Neural crest cell (in vitro differentiated cells): ENCODE measurements at regions not wholly inside any gene's neighbourhood (a gene's known extent, or its start where the extent isn't known, plus 50 kb on each side); places are given as distances from the start of the nearest gene placed in this dataset.

Experiments
- DNase-seq: peaks from one replicate; pipeline ENCODE4 v3.0.0; 2021; ENCODE audit warnings: low read depth, mixed read lengths, low spot score
- H3K27ac Mint-ChIP-seq: one replicate; pipeline ENCODE4 v1.8.0; 2021; ENCODE audit warnings: mild to moderate bottlenecking, mixed read lengths; ENCODE audit not compliant: unreplicated experiment
- H3K27me3 Mint-ChIP-seq: 2 replicates; pipeline ENCODE4 v1.8.0; 2021; ENCODE audit warnings: low read depth, mild to moderate bottlenecking, mixed read lengths
- H3K36me3 Mint-ChIP-seq: 2 replicates; pipeline ENCODE4 v1.8.0; 2021; ENCODE audit warnings: low read depth, mild to moderate bottlenecking, mixed read lengths
- H3K4me1 Mint-ChIP-seq: 2 replicates; pipeline ENCODE4 v1.8.0; 2021; ENCODE audit warnings: mixed read lengths
- H3K4me3 Mint-ChIP-seq: one replicate; pipeline ENCODE4 v1.8.0; 2021; ENCODE audit warnings: mild to moderate bottlenecking, mixed read lengths
- H3K9me3 Mint-ChIP-seq: 2 replicates; pipeline ENCODE4 v1.8.0; 2021; ENCODE audit warnings: mixed read lengths
- TF ChIP-seq, protein P1 (sequence below): fragments of 200-600 bp; sonication (generic); conservative IDR thresholded peaks from 2 replicates; pipeline ENCODE4 v1.5.0; 2021; ENCODE audit warnings: antibody characterized with exemption, mild to moderate bottlenecking

DNA sequence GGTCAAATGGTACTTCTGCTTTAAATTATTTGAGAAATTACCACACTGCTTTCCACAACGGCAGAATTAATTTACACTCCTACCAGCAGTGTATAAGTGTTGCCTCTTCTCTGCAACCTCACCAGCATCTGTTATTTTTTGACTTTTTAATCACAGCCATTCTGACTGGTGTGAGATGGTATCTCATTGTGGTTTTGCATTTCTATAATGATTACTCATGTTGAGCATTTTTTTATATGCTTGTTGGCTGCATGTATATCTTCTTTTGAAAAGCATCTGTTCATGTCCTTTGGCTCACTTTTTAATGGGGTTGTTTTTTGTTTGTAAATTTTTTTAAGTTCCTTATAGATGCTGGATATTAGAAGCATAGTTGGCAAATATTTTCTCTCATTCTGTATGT lies 446.7 kb downstream of the PMP22 start:
- no peak for DNase-seq
- no peaks in the 10 kb centered on the region for H3K27me3 Mint-ChIP-seq
- H3K4me1 Mint-ChIP-seq: peaks cover 12% of the 10 kb centered on the region
- TF ChIP-seq, protein P1, sequence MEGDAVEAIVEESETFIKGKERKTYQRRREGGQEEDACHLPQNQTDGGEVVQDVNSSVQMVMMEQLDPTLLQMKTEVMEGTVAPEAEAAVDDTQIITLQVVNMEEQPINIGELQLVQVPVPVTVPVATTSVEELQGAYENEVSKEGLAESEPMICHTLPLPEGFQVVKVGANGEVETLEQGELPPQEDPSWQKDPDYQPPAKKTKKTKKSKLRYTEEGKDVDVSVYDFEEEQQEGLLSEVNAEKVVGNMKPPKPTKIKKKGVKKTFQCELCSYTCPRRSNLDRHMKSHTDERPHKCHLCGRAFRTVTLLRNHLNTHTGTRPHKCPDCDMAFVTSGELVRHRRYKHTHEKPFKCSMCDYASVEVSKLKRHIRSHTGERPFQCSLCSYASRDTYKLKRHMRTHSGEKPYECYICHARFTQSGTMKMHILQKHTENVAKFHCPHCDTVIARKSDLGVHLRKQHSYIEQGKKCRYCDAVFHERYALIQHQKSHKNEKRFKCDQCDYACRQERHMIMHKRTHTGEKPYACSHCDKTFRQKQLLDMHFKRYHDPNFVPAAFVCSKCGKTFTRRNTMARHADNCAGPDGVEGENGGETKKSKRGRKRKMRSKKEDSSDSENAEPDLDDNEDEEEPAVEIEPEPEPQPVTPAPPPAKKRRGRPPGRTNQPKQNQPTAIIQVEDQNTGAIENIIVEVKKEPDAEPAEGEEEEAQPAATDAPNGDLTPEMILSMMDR: no peak
- H3K9me3 Mint-ChIP-seq: peaks cover 25% of the 10 kb centered on the region
- H3K36me3 Mint-ChIP-seq: peaks cover 18% of the 10 kb centered on the region
- H3K27ac Mint-ChIP-seq: no peak overlapping the region
- no peak overlapping the region for H3K4me3 Mint-ChIP-seq

DNA sequence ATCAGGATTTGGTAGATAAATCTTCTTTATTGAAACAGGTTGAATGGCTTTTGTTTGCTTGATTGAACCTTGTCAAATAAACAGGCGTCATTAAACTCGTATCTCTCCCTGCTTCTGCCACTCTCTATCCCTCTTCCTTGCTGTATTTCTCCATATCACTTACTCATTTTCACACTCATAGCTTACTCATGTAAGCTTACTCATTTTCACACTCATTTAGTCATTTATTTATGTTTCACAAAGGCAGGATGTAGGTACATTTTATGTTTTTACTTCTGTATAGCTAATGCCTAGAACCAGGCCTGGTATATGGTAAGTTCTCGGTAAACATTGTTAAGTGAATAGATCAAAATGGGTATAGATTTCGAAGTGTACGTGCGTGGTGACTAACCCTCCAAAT lies 450.0 kb downstream of the PMP22 start:
- Mint-ChIP-seq H3K36me3 (peaks cover 26% of the 10 kb centered on the region), H3K27me3 (no peaks in the 10 kb centered on the region), H3K4me1 (peaks cover 12% of the 10 kb centered on the region), H3K27ac (no peak overlapping the region), H3K9me3 (peaks cover 29% of the 10 kb centered on the region), H3K4me3 (no peak overlapping the region)
- TF ChIP-seq, protein P1: no peak
- no peak for DNase-seq

DNA sequence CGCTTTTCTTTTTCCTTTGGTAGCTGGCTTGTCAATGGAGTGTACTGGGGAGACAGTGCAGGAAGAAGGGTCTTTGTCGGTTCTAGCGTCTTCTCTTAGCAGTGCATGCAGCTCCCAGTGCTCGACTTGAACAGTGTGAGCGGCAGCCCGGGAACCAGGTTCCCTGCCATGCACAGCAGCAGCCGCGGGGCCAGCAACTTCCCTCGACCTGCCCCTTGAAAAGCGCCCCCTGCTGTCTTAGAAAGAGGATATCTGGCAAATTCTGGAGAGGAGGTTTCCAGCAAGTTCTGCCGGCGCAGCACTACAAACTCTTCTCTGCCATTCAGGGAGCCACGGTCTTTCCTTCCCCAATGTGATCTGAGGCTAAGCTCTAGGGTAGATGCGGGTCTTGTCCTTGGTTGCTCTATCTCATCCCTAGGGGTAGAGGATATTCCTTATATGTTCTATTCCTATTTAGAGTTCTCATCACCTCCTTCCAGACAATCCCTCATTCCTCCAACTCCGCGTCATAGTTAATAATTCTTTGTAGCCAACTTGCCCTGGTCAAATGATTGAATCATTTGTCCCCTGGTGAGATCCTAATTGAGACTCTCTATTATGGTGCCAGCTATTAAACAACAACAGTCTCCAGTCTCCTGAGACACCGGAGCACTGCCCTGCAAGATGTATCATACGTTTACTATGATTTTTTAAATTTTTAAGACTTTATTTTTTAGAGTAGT lies 451.3 kb downstream of the PMP22 start:
- peaks cover 18% of the 10 kb centered on the region for H3K36me3 Mint-ChIP-seq
- no peak overlapping the region for H3K27ac Mint-ChIP-seq
- no peaks in the 10 kb centered on the region for H3K27me3 Mint-ChIP-seq
- TF ChIP-seq, protein P1: peak; percentile 57
- peaks cover 12% of the 10 kb centered on the region for H3K4me1 Mint-ChIP-seq
- no peak for DNase-seq
- peaks cover 22% of the 10 kb centered on the region for H3K9me3 Mint-ChIP-seq
- H3K4me3 Mint-ChIP-seq: no peak overlapping the region

DNA sequence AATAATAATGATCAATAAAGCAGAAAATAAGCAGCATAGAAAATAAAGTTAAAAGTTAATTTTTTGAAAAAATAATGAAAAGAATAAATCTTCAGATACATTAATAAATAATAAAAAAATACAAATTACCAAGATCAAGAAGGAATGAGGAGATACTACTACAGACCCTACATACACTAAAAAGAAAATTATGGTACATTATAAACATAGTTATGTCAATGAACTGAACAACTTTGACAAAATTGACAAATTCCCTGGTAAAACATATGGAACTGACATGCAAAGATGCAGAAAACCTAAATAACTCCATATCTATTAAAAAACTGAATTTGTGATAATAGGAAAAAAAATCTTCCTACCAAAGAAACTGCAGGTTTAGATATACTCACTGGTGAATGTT lies 456.7 kb downstream of the PMP22 start:
- H3K27ac Mint-ChIP-seq: no peak overlapping the region
- no peak for DNase-seq
- peaks cover 20% of the 10 kb centered on the region for H3K9me3 Mint-ChIP-seq
- no peaks in the 10 kb centered on the region for H3K27me3 Mint-ChIP-seq
- H3K4me3 Mint-ChIP-seq: no peak overlapping the region
- peaks cover 26% of the 10 kb centered on the region for H3K4me1 Mint-ChIP-seq
- TF ChIP-seq, protein P1: no peak
- peaks cover 18% of the 10 kb centered on the region for H3K36me3 Mint-ChIP-seq

DNA sequence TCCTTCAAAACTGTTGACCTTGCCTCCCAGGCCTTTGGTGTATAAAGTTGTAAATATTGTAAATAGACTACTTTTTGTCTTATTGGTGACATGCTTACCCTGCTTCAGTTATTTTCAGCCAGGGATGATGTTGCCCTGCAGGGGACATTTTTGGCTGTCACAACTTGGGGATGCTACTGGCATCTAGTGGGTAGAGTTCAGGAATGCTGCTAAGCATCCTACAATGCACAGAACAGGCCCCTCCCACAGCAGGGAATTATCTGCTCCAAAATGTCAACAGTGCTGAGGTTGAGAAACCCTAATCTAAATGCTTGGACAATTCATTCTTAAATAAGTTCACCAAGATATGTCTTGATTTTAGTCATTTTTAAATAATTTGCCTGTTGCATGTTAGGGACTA lies 459.8 kb downstream of the PMP22 start:
- peaks cover 32% of the 10 kb centered on the region for H3K4me1 Mint-ChIP-seq
- DNase-seq: no peak
- peaks cover 12% of the 10 kb centered on the region for H3K9me3 Mint-ChIP-seq
- H3K27me3 Mint-ChIP-seq: no peaks in the 10 kb centered on the region
- TF ChIP-seq, protein P1: peak; percentile 40
- H3K27ac Mint-ChIP-seq: no peak overlapping the region
- H3K36me3 Mint-ChIP-seq: peaks cover 11% of the 10 kb centered on the region
- H3K4me3 Mint-ChIP-seq: no peak overlapping the region
